ENCODE measurements at regions not wholly inside any gene's neighbourhood (a gene's known extent, or its start where the extent isn't known, plus 50 kb on each side); places are given as distances from the start of the nearest gene placed in this dataset.
"Not testable (repeated sequence)": the region's sequence is repeated elsewhere in the genome, so short reads cannot be mapped to it uniquely, and the experiment has no call there.

DNA sequence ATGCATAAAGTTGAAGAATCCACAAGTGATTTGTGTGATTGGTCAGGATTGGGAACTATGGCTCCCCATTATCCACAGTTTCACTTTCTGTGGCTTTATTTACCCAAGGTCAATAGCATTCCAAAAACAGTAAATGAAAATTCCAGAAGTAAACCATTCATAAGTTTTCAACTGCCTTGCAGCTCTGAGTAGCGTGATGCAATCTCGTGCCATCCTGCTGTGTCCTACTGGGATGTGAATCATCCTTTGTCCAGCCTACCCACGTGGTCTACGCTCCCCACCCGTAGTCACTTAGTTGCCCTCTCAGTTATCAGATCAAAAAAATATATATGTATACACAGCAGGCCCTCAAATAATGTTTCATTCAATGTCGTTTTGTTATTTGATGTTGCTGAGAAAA is 89.0 kb upstream of the DLGAP1 start:
- peak; percentile 6 for DNase-seq (ENCODE audit: low spot score)

DNA sequence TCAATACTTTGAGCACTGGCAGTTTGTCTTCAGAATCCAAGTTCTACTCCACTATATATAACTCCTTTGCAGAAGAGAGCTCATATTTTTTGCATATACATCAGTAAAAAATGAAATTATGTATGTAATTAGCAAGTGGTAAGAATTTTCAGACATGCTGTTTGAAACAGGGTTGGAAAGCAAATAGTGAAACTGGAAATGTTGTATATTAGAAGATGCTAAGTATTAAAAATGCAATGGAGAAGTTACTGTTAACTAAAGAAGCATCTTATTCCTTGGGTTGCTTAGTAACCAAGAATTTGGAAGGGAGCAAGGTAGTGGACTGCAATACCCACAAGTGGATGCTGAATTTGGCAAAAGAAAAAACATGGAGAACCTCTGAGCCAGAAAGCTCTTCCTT is 88.6 kb upstream of the DLGAP1 start:
- DNase-seq (ENCODE audit: low spot score) = no peak

DNA sequence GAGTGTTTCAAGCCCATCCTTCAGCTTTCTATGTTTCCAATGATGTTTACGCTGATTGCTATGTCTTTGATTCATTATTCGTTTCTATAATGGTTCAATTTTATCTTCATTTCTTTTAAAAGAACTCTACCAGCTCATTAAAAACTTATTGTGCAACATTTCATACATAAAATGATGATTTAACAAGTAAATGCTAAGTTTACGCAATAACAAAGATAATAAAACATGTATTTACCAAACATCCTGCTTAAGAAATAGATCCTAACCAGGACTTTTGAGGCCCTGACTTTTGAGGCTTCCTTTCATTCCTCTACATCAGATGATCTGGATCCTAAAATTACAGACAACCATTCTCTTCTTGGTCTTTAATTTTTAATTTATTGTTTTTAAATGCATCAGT is 86.5 kb upstream of the DLGAP1 start:
- no peak for DNase-seq (ENCODE audit: low spot score)

DNA sequence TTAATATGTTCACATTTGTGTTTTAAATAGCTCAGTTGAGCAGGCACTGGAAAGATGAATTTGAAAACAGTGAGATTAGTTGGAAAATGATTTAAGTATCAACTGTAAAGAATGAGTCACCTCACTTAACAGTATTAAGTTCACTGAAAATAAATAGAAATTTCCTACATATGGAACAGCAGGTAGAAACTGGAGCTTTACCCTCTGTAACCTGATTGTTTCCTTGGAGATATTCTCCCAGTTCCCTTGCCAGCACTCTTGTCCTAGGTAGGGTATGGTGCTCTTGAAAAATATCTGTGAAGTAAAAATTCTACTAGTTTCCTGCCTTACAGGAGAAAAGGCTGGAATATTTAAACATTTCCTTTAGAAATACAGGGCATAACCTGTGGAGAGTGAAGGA is 81.3 kb upstream of the DLGAP1 start:
- no peak for DNase-seq (ENCODE audit: low spot score)

DNA sequence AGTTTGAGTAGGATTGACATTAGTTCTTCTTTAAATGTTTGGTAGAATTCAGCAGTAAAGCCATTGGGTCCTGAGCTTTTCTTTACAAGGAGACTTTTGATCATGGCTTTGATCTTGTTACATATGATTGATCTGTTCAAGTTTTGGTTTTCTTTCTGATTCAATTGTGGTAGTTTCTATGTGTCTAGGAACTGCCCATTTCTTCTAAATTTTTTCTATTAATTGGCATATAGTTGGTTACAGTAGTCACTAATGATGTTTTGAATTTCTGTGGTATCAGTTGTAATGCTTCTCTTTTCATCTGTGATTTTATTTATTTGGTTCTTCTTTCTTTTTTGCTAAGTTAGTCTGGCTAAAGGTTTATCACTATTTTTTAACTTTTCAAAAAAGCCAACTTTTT is 73.3 kb upstream of the DLGAP1 start:
- DNase-seq (ENCODE audit: low spot score) = no peak

GRCh38 chr18:4527826-4528225 is 72.7 kb upstream of the DLGAP1 start:
- DNase-seq (ENCODE audit: low spot score) = not testable (repeated sequence)

- no peak for DNase-seq (ENCODE audit: low spot score)
These were observed 69.0 kb upstream of the DLGAP1 start for GRCh38 chr18:4524096-4524495.

- no peak for DNase-seq (ENCODE audit: low spot score)
These were observed 56.1 kb upstream of the DLGAP1 start for GRCh38 chr18:4511166-4511565.

DNA sequence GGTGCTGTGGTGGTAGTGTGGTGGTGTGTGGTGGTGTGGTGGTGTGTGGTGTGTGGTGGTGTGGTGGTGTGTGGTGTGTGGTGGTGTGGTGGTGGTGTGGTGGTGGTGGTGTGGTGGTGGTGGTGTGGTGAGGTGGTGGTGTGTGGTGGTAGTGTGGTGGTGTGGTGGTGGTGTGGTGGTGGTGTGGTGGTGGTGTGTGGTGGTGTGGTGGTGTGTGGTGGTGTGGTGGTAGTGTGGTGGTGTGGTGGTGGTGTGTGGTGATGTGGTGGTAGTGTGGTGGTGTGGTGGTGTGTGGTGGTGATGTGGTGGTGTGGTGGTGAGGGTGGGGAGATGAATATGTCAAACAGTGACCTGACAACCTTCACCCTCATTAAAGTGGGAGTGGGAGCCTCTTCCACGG is 55.6 kb upstream of the DLGAP1 start:
- no peak for DNase-seq (ENCODE audit: low spot score)

DNA sequence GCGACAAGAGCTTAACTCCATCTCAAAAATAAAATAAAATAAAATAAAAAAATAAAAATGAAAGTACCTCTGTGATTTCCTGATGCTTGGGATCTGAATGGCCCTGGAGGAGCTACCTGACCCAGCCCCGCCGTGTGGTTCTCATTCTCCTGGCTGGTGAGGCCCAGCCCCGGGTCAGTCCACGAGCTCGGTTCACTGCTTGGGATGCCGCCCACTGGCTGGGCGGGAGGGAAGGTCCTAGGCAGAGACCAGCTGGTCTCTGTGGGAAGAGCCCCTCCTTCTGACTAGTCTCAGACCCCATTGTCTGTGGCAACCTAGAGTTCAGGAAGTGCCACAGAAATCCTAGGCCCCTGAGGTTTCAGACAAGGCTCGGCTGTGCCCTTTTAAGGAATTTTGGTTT is 55.1 kb upstream of the DLGAP1 start:
- DNase-seq (ENCODE audit: low spot score) = no peak

Data from A172 (cell line).